Neuron (in vitro differentiated cells): ENCODE measurements at regions not wholly inside any gene's neighbourhood (a gene's known extent, or its start where the extent isn't known, plus 50 kb on each side); places are given as distances from the start of the nearest gene placed in this dataset.
"Not testable (repeated sequence)": the region's sequence is repeated elsewhere in the genome, so short reads cannot be mapped to it uniquely, and the experiment has no call there.

ENCODE experiments used
- H2AFZ ChIP-seq: one replicate; pipeline ENCODE4 v1.6.1; 2013; ENCODE audit warnings: low read depth, mild to moderate bottlenecking, inconsistent platforms, low read length, moderate library complexity
- H3K27me3 ChIP-seq: one replicate; pipeline ENCODE4 v1.6.1; 2013; ENCODE audit warnings: low read length; ENCODE audit not compliant: insufficient read depth
- H3K36me3 ChIP-seq: one replicate; pipeline ENCODE4 v1.6.1; 2013; ENCODE audit warnings: low read length; ENCODE audit not compliant: insufficient read depth
- H3K4me1 ChIP-seq: one replicate; pipeline ENCODE4 v1.6.1; 2013; ENCODE audit warnings: low read length; ENCODE audit not compliant: insufficient read depth
- H3K4me3 ChIP-seq: 2 replicates; pipeline ENCODE4 v1.5.1; 2013; ENCODE audit warnings: mild to moderate bottlenecking, low read length, moderate library complexity
- H3K9me3 ChIP-seq: one replicate; pipeline ENCODE4 v1.6.1; 2013; ENCODE audit warnings: low read length

- Histone ChIP-seq H3K36me3 (no peaks in the 10 kb centered on the region), H2AFZ (no peak overlapping the region), H3K4me1 (no peaks in the 10 kb centered on the region), H3K4me3 (no peak overlapping the region), H3K27me3 (no peaks in the 10 kb centered on the region), H3K9me3 (no peaks in the 10 kb centered on the region)
Observed at GRCh38 chr4:54423066-54423465, 194.0 kb downstream of the PDGFRA start.

GRCh38 chr4:54427826-54428225 lies 198.7 kb downstream of the PDGFRA start:
- Histone ChIP-seq H3K9me3 (no peaks in the 10 kb centered on the region), H2AFZ (no peak overlapping the region), H3K4me1 (no peaks in the 10 kb centered on the region), H3K4me3 (no peak overlapping the region), H3K36me3 (no peaks in the 10 kb centered on the region), H3K27me3 (no peaks in the 10 kb centered on the region)

- H3K4me1 ChIP-seq = no peaks in the 10 kb centered on the region
- H3K36me3 ChIP-seq = no peaks in the 10 kb centered on the region
- H3K4me3 ChIP-seq = no peak overlapping the region
- H2AFZ ChIP-seq = no peak overlapping the region
- no peaks in the 10 kb centered on the region for H3K27me3 ChIP-seq
- no peaks in the 10 kb centered on the region for H3K9me3 ChIP-seq
Observed at GRCh38 chr4:54428940-54429339, 199.8 kb downstream of the PDGFRA start.

GRCh38 chr4:54433686-54434085 lies 204.6 kb downstream of the PDGFRA start:
- Histone ChIP-seq H3K9me3 (no peaks in the 10 kb centered on the region), H3K27me3 (no peaks in the 10 kb centered on the region), H2AFZ (no peak overlapping the region), H3K4me3 (no peak overlapping the region), H3K4me1 (no peaks in the 10 kb centered on the region), H3K36me3 (no peaks in the 10 kb centered on the region)

- H3K4me1 ChIP-seq = no peaks in the 10 kb centered on the region
- no peaks in the 10 kb centered on the region for H3K36me3 ChIP-seq
- H3K4me3 ChIP-seq = no peak overlapping the region
- H3K9me3 ChIP-seq = no peaks in the 10 kb centered on the region
- no peaks in the 10 kb centered on the region for H3K27me3 ChIP-seq
- no peak overlapping the region for H2AFZ ChIP-seq
Observed at GRCh38 chr4:54439831-54440243, 210.7 kb downstream of the PDGFRA start.

- Histone ChIP-seq H2AFZ (no peak overlapping the region), H3K4me3 (no peak overlapping the region), H3K27me3 (no peaks in the 10 kb centered on the region), H3K36me3 (no peaks in the 10 kb centered on the region), H3K4me1 (no peaks in the 10 kb centered on the region), H3K9me3 (no peaks in the 10 kb centered on the region)
Observed at GRCh38 chr4:54440394-54441136, 211.5 kb downstream of the PDGFRA start.

- no peaks in the 10 kb centered on the region for H3K27me3 ChIP-seq
- H2AFZ ChIP-seq = no peak overlapping the region
Observed at GRCh38 chr4:54445866-54446265, 211.9 kb upstream of the KIT start.

GRCh38 chr4:54446581-54446980 lies 211.2 kb upstream of the KIT start:
- Histone ChIP-seq H3K27me3 (no peaks in the 10 kb centered on the region), H2AFZ (no peak overlapping the region), H3K4me1 (no peaks in the 10 kb centered on the region), H3K9me3 (no peaks in the 10 kb centered on the region), H3K36me3 (no peaks in the 10 kb centered on the region), H3K4me3 (no peak overlapping the region)

More at GRCh38 chr4:54445866-54446265, 211.9 kb upstream of the KIT start:
- Histone ChIP-seq H3K9me3 (no peaks in the 10 kb centered on the region), H3K4me3 (no peak overlapping the region), H3K36me3 (no peaks in the 10 kb centered on the region), H3K4me1 (no peaks in the 10 kb centered on the region)

GRCh38 chr4:54447304-54447703 lies 210.5 kb upstream of the KIT start:
- no peaks in the 10 kb centered on the region for H3K4me1 ChIP-seq
- H2AFZ ChIP-seq = no peak overlapping the region
- H3K36me3 ChIP-seq = no peaks in the 10 kb centered on the region
- no peaks in the 10 kb centered on the region for H3K9me3 ChIP-seq
- H3K4me3 ChIP-seq = no peak overlapping the region
- H3K27me3 ChIP-seq = no peaks in the 10 kb centered on the region

GRCh38 chr4:54449999-54450398 lies 207.8 kb upstream of the KIT start:
- no peaks in the 10 kb centered on the region for H3K4me1 ChIP-seq
- no peak overlapping the region for H2AFZ ChIP-seq
- no peak overlapping the region for H3K4me3 ChIP-seq
- no peaks in the 10 kb centered on the region for H3K9me3 ChIP-seq
- H3K27me3 ChIP-seq = no peaks in the 10 kb centered on the region
- no peaks in the 10 kb centered on the region for H3K36me3 ChIP-seq

- H3K27me3 ChIP-seq, H3K4me3 ChIP-seq, H3K9me3 ChIP-seq, H2AFZ ChIP-seq, H3K4me1 ChIP-seq, H3K36me3 ChIP-seq: not testable (repeated sequence)
Observed at GRCh38 chr4:54466960-54467359, 190.8 kb upstream of the KIT start.

GRCh38 chr4:54473077-54473545 lies 184.6 kb upstream of the KIT start:
- Histone ChIP-seq H3K4me1 (no peaks in the 10 kb centered on the region), H2AFZ (no peak overlapping the region), H3K9me3 (no peaks in the 10 kb centered on the region), H3K36me3 (no peaks in the 10 kb centered on the region), H3K27me3 (no peaks in the 10 kb centered on the region), H3K4me3 (no peak overlapping the region)

- H3K36me3 ChIP-seq = no peaks in the 10 kb centered on the region
Observed at GRCh38 chr4:54473798-54474197, 184.0 kb upstream of the KIT start.

GRCh38 chr4:54475546-54475945 lies 182.2 kb upstream of the KIT start:
- H3K27me3 ChIP-seq = no peaks in the 10 kb centered on the region
- H3K9me3 ChIP-seq = no peaks in the 10 kb centered on the region
- H3K36me3 ChIP-seq = no peaks in the 10 kb centered on the region
- no peak overlapping the region for H3K4me3 ChIP-seq
- no peak overlapping the region for H2AFZ ChIP-seq
- no peaks in the 10 kb centered on the region for H3K4me1 ChIP-seq

More at GRCh38 chr4:54473798-54474197, 184.0 kb upstream of the KIT start:
- Histone ChIP-seq H3K4me1 (no peaks in the 10 kb centered on the region), H3K9me3 (no peaks in the 10 kb centered on the region), H3K4me3 (no peak overlapping the region), H2AFZ (no peak overlapping the region), H3K27me3 (no peaks in the 10 kb centered on the region)
